H1 (cell line): ENCODE measurements at regions not wholly inside any gene's neighbourhood (a gene's known extent, or its start where the extent isn't known, plus 50 kb on each side); places are given as distances from the start of the nearest gene placed in this dataset.

Experiments used
- CTCF ChIA-PET: fragments of 300-600 bp; sonication (Branson Sonifier 250); formaldehyde crosslinking; loops from one replicate; lab custom pipeline; 2021; ENCODE audit not compliant: partially characterized antibody; lab: Charles Lee
- POLR2A ChIA-PET: fragments of 300-600 bp; sonication (Branson Sonifier 250); formaldehyde crosslinking; loops from one replicate; lab custom pipeline; 2021; ENCODE audit warnings: inconsistent platforms; ENCODE audit not compliant: partially characterized antibody; lab: Charles Lee
- DNase-seq, 2 experiments: peaks; one replicate each; pipeline versions ENCODE4 v3.0.0 to v3.0.0-alpha.2; 2010 to 2022; ENCODE audit warnings: low spot score in 2 of 2, low read depth in 1 of 2, mixed read lengths in 1 of 2
- FAIRE-seq: peaks from 2 replicates; lab custom pipeline; 2011; peaks lifted over from hg19 to GRCh38; lab: Jason Lieb, UNC
- H2AFZ ChIP-seq: 2 replicates; pipeline ENCODE4 v1.8.1; 2012; ENCODE audit warnings: low read length, inconsistent platforms
- H2AK5ac ChIP-seq: 2 replicates; pipeline ENCODE4 v1.6.1; 2013; ENCODE audit warnings: low read depth, low read length
- H2BK120ac ChIP-seq: replicated peaks from 2 replicates; pipeline ENCODE3; 2013; ENCODE audit warnings: low read depth, low read length, inconsistent platforms
- H2BK12ac ChIP-seq: 2 replicates; pipeline ENCODE4 v1.6.1; 2013; ENCODE audit warnings: low read depth, low read length
- H2BK15ac ChIP-seq: 2 replicates; pipeline ENCODE4 v1.6.1; 2013; ENCODE audit warnings: low read length
- H2BK20ac ChIP-seq: 2 replicates; pipeline ENCODE4 v1.6.1; 2013; ENCODE audit warnings: low read length
- H2BK5ac ChIP-seq: 2 replicates; pipeline ENCODE4 v1.6.1; 2013; ENCODE audit warnings: low read depth, low read length
- H3K14ac ChIP-seq: 2 replicates; pipeline ENCODE4 v1.6.1; 2013; ENCODE audit warnings: inconsistent platforms; ENCODE audit not compliant: insufficient read length
- H3K18ac ChIP-seq: 2 replicates; pipeline ENCODE4 v1.6.1; 2013; ENCODE audit warnings: low read length; ENCODE audit errors: extremely low read depth
- H3K23ac ChIP-seq: 2 replicates; pipeline ENCODE4 v1.6.1; 2013; ENCODE audit warnings: inconsistent platforms; ENCODE audit not compliant: insufficient read length
- H3K23me2 ChIP-seq: 2 replicates; pipeline ENCODE4 v1.6.1; 2013; ENCODE audit warnings: low read depth, low read length
- H3K27ac ChIP-seq: 2 replicates; pipeline ENCODE4 v1.6.1; 2011; ENCODE audit warnings: low read depth, low read length, inconsistent platforms
- H3K27me3 ChIP-seq, 4 experiments: replicated peaks in 1 of 4; 1 replicate in 1 of 4; 2 replicates in 3 of 4; pipeline versions ENCODE4 v1.6.1 to v1.8.1; 2011 to 2013; ENCODE audit warnings: low read length in 3 of 4, mild to moderate bottlenecking in 3 of 4, inconsistent platforms in 2 of 4, mixed read lengths in 2 of 4, moderate library complexity in 1 of 4; ENCODE audit not compliant: control insufficient read depth in 3 of 4, insufficient read depth in 3 of 4; ENCODE audit errors: extremely low read depth in 1 of 4
- H3K36me3 ChIP-seq, 4 experiments: 2 replicates each; pipeline versions ENCODE4 v1.6.1 to v1.8.1; 2011 to 2013; ENCODE audit warnings: mild to moderate bottlenecking in 4 of 4, low read length in 3 of 4, moderate library complexity in 2 of 4, control low read depth in 1 of 4, inconsistent platforms in 1 of 4; ENCODE audit not compliant: insufficient read depth in 4 of 4, control insufficient read depth in 2 of 4
- H3K4ac ChIP-seq: replicated peaks from 2 replicates; pipeline ENCODE3; 2013; ENCODE audit warnings: low read length, low read depth, mixed read lengths, inconsistent platforms; ENCODE audit not compliant: insufficient read length
- H3K4me1 ChIP-seq, 4 experiments: replicated peaks in 1 of 4; 1 replicate in 1 of 4; 2 replicates in 3 of 4; pipeline versions ENCODE4 v1.6.1 to v1.8.1; 2011 to 2013; ENCODE audit warnings: low read length in 3 of 4, inconsistent platforms in 2 of 4, mixed read lengths in 1 of 4; ENCODE audit not compliant: insufficient read depth in 4 of 4, control insufficient read depth in 3 of 4
- H3K4me2 ChIP-seq, 2 experiments: 2 replicates each; pipeline versions ENCODE4 v1.6.1 to v1.8.1; 2011 to 2013; ENCODE audit warnings: low read depth in 2 of 2, low read length in 2 of 2, control low read depth in 1 of 2, inconsistent platforms in 1 of 2, mild to moderate bottlenecking in 1 of 2; ENCODE audit not compliant: insufficient read depth in 1 of 2
- H3K4me3 ChIP-seq, 4 experiments: fragments of 200-600, 300-600 bp in 1 of 4; sonication (generic), shearing (Covaris generic), sonication (Bioruptor Twin) in 1 of 4; 2 replicates each; pipeline versions ENCODE4 v1.5.1 to v1.8.1; 2011 to 2016; ENCODE audit warnings: low read length in 4 of 4, low read depth in 3 of 4, control low read depth in 2 of 4, inconsistent platforms in 2 of 4, mild to moderate bottlenecking in 2 of 4, mixed read lengths in 1 of 4, moderate library complexity in 1 of 4; ENCODE audit not compliant: insufficient read depth in 2 of 4; ENCODE audit errors: extremely low read depth in 1 of 4
- H3K56ac ChIP-seq: replicated peaks from 2 replicates; pipeline ENCODE3; 2013; ENCODE audit warnings: low read depth, mild to moderate bottlenecking, mixed read lengths, low read length, inconsistent platforms; ENCODE audit not compliant: insufficient read length
- H3K79me1 ChIP-seq: 2 replicates; pipeline ENCODE4 v1.6.1; 2013; ENCODE audit warnings: low read depth, low read length, control low read depth
- H3K79me2 ChIP-seq, 2 experiments: 2 replicates each; pipeline versions ENCODE4 v1.6.1 to v1.8.1; 2012 to 2013; ENCODE audit warnings: low read length in 2 of 2, mild to moderate bottlenecking in 2 of 2, inconsistent platforms in 1 of 2; ENCODE audit not compliant: insufficient read depth in 2 of 2, control insufficient read depth in 1 of 2
- H3K9ac ChIP-seq, 4 experiments: replicated peaks in 1 of 4; 1 replicate in 1 of 4; 2 replicates in 3 of 4; pipeline versions ENCODE4 v1.6.1 to v1.8.1; 2011 to 2013; ENCODE audit warnings: low read depth in 3 of 4, low read length in 3 of 4, control low read depth in 2 of 4, mild to moderate bottlenecking in 2 of 4, moderate library complexity in 2 of 4, inconsistent platforms in 1 of 4; ENCODE audit errors: extremely low read depth in 1 of 4
- H3K9me3 ChIP-seq, 2 experiments: 2 replicates each; pipeline versions ENCODE4 v1.6.1 to v1.8.1; 2012 to 2013; ENCODE audit warnings: mild to moderate bottlenecking in 2 of 2, moderate library complexity in 2 of 2, control low read depth in 1 of 2, inconsistent platforms in 1 of 2, low read depth in 1 of 2, low read length in 1 of 2, mixed read lengths in 1 of 2; ENCODE audit not compliant: insufficient read depth in 2 of 2
- H4K20me1 ChIP-seq, 2 experiments: replicated peaks in 1 of 2; 2 replicates each; pipeline versions ENCODE3 to v1.8.1; 2011 to 2013; ENCODE audit warnings: inconsistent platforms in 2 of 2, low read length in 2 of 2, mild to moderate bottlenecking in 1 of 2; ENCODE audit not compliant: insufficient read depth in 2 of 2, control insufficient read depth in 1 of 2
- H4K5ac ChIP-seq: 2 replicates; pipeline ENCODE4 v1.6.1; 2013; ENCODE audit warnings: low read length, low read depth, mixed read lengths, inconsistent platforms; ENCODE audit not compliant: insufficient read length
- H4K8ac ChIP-seq: 2 replicates; pipeline ENCODE4 v1.8.0; 2013; ENCODE audit warnings: mild to moderate bottlenecking, moderate library complexity, low read length, inconsistent platforms; ENCODE audit not compliant: insufficient read depth; ENCODE audit errors: extremely low read depth
- H4K91ac ChIP-seq: replicated peaks from 2 replicates; pipeline ENCODE3; 2013; ENCODE audit warnings: low read length, mixed read lengths, inconsistent platforms; ENCODE audit not compliant: insufficient read length
- WGBS, 2 experiments: shearing (Covaris generic) in 1 of 2; methylation state at CpG; one replicate each; pipeline versions ENCODE4 v1.1.6 to v1.1.7; 2013 to 2015; ENCODE audit warnings: low lambda C conversion rate in 2 of 2, mixed read lengths in 2 of 2, inconsistent platforms in 1 of 2, low coverage in 1 of 2, missing lambda C conversion rate in 1 of 2; ENCODE audit not compliant: insufficient replicate concordance in 2 of 2, insufficient coverage in 1 of 2, insufficient read length in 1 of 2; ENCODE audit errors: extremely low coverage in 1 of 2, missing lambda C conversion rate in 1 of 2; 5-methylcytosine and 5-hydroxymethylcytosine counted together

GRCh38 chr11:15654451-15654850, 539.7 kb downstream of the INSC start:
- no peak overlapping the region for H4K8ac ChIP-seq
- H2BK5ac ChIP-seq = no peak overlapping the region
- no peaks in the 10 kb centered on the region for H4K20me1 ChIP-seq
- H3K56ac ChIP-seq = no peak overlapping the region
- H2AK5ac ChIP-seq = no peak overlapping the region
- no peak overlapping the region for H3K23ac ChIP-seq
- H3K36me3 ChIP-seq = no peaks in the 10 kb centered on the region
- H3K18ac ChIP-seq = no peak overlapping the region
- H2BK20ac ChIP-seq = no peak overlapping the region
- H3K4me2 ChIP-seq = no peak overlapping the region
- no peaks in the 10 kb centered on the region for H3K79me1 ChIP-seq
- H3K4me1 ChIP-seq = peaks cover 3 to 11% (median 4%) of the 10 kb centered on the region in 4 experiments
- H3K27ac ChIP-seq = no peak overlapping the region
- H3K14ac ChIP-seq = no peak overlapping the region
- H3K79me2 ChIP-seq = no peaks in the 10 kb centered on the region
- CTCF ChIA-PET = interaction anchor here (1.0 to 1.8 kb wide), 2 partner anchors 25 to 117 kb away, joined by 3 to 8 read pairs; no protein-coding TSS in a partner anchor
- no peaks in the 10 kb centered on the region for H3K9me3 ChIP-seq
- H2BK15ac ChIP-seq = no peak overlapping the region
- no peak overlapping the region for H2BK12ac ChIP-seq
- H4K91ac ChIP-seq = no peak overlapping the region
- no peak overlapping the region for H3K9ac ChIP-seq
- peaks cover 0 to 4% (median 0%) of the 10 kb centered on the region in 4 experiments; a peak in 1 of 7 replicates for H3K27me3 ChIP-seq
- H4K5ac ChIP-seq = no peak overlapping the region
- no peaks in the 10 kb centered on the region; the same call in 1 of the 2 replicates for H3K23me2 ChIP-seq
- no peak overlapping the region for H3K4ac ChIP-seq
- POLR2A ChIA-PET = no interaction called here
- no peak overlapping the region for H3K4me3 ChIP-seq
- DNase-seq (no peak), FAIRE-seq (no peak)
- no peak overlapping the region for H2AFZ ChIP-seq
- 93% methylated on average over 4 of the region's 4 CpGs; no CpG with 5 or more reads in 1 of the 2 experiments for WGBS, 2 experiments
- no peak overlapping the region for H2BK120ac ChIP-seq
